Liver (tissue), 8 donors: ENCODE measurements at regions not wholly inside any gene's neighbourhood (a gene's known extent, or its start where the extent isn't known, plus 50 kb on each side); places are given as distances from the start of the nearest gene placed in this dataset.

Experiments
- DNase-seq: peaks from one replicate; pipeline ENCODE4 v3.0.0-alpha.2; 2017; ENCODE audit warnings: low spot score
- H3K27ac ChIP-seq, 2 donors: one replicate each; pipeline ENCODE4 v1.7.0; 2013; ENCODE audit warnings: inconsistent platforms in 2 of 2, low read length in 2 of 2, control low read depth in 1 of 2, low read depth in 1 of 2, mild to moderate bottlenecking in 1 of 2
- H3K27me3 ChIP-seq, 4 donors: one replicate each; pipeline versions ENCODE4 v1.6.1 to v1.7.0; 2013; ENCODE audit warnings: low read length in 3 of 4, inconsistent platforms in 1 of 4, mild to moderate bottlenecking in 1 of 4, moderate library complexity in 1 of 4; ENCODE audit not compliant: control insufficient read depth in 4 of 4, insufficient read depth in 4 of 4
- H3K36me3 ChIP-seq, 4 donors: one replicate each; pipeline versions ENCODE4 v1.6.1 to v1.7.0; 2013; ENCODE audit warnings: low read length in 3 of 4, mild to moderate bottlenecking in 3 of 4, low read depth in 1 of 4, moderate library complexity in 1 of 4; ENCODE audit not compliant: control insufficient read depth in 4 of 4, insufficient read depth in 3 of 4
- H3K4me1 ChIP-seq, 4 donors: one replicate each; pipeline versions ENCODE4 v1.6.1 to v1.7.0; 2013; ENCODE audit warnings: low read length in 3 of 4, mild to moderate bottlenecking in 3 of 4, moderate library complexity in 1 of 4; ENCODE audit not compliant: control insufficient read depth in 4 of 4, insufficient read depth in 4 of 4
- H3K4me3 ChIP-seq, 3 donors: one replicate each; pipeline versions ENCODE4 v1.6.1 to v1.7.0; 2013; ENCODE audit warnings: low read length in 3 of 3, control low read depth in 1 of 3, low read depth in 1 of 3, mild to moderate bottlenecking in 1 of 3
- H3K9ac ChIP-seq, 2 donors: one replicate each; pipeline ENCODE4 v1.7.0; 2013; ENCODE audit warnings: low read length in 2 of 2, mild to moderate bottlenecking in 2 of 2, moderate library complexity in 2 of 2, control low read depth in 1 of 2, low read depth in 1 of 2
- H3K9me3 ChIP-seq, 4 donors: one replicate each; pipeline versions ENCODE4 v1.6.1 to v1.7.0; 2013; ENCODE audit warnings: low read length in 3 of 4; ENCODE audit not compliant: control insufficient read depth in 4 of 4
- EGR1 ChIP-seq, 2 donors: IDR thresholded peaks; 2 replicates each; pipeline ENCODE4 v1.6.1; 2016 to 2018; ENCODE audit warnings: antibody characterized with exemption in 2 of 2, low read depth in 2 of 2
- FOXA2 ChIP-seq: IDR thresholded peaks from 2 replicates; pipeline ENCODE4 v1.6.1; 2016; ENCODE audit warnings: antibody characterized with exemption
- GABPA ChIP-seq, 2 donors: IDR thresholded peaks in 1 of 2; conservative IDR thresholded peaks in 1 of 2; 2 replicates each; pipeline ENCODE4 v1.6.1; 2016; ENCODE audit warnings: antibody characterized with exemption in 2 of 2, mild to moderate bottlenecking in 1 of 2, moderate library complexity in 1 of 2
- HNF4G ChIP-seq: IDR thresholded peaks from 2 replicates; pipeline ENCODE4 v1.6.1; 2016; ENCODE audit warnings: antibody characterized with exemption
- JUND ChIP-seq, 2 donors: IDR thresholded peaks; 2 replicates each; pipeline ENCODE4 v1.6.1; 2016; ENCODE audit warnings: antibody characterized with exemption in 2 of 2
- NR2F2 ChIP-seq: IDR thresholded peaks from 2 replicates; pipeline ENCODE4 v1.6.1; 2016; ENCODE audit warnings: antibody characterized with exemption
- RAD21 ChIP-seq, 2 donors: IDR thresholded peaks; 2 replicates each; pipeline ENCODE4 v1.6.1; 2016; ENCODE audit warnings: antibody characterized with exemption in 2 of 2, mild to moderate bottlenecking in 2 of 2
- RXRA ChIP-seq, 2 donors: IDR thresholded peaks; 2 replicates each; pipeline ENCODE4 v1.6.1; 2017 to 2018; ENCODE audit warnings: antibody characterized with exemption in 2 of 2, mild to moderate bottlenecking in 1 of 2
- TAF1 ChIP-seq: conservative IDR thresholded peaks from 2 replicates; pipeline ENCODE4 v1.6.1; 2016; ENCODE audit warnings: antibody characterized with exemption, mild to moderate bottlenecking
- YY1 ChIP-seq: IDR thresholded peaks from 2 replicates; pipeline ENCODE4 v1.6.1; 2016; ENCODE audit warnings: antibody characterized with exemption, mild to moderate bottlenecking
- WGBS: extraction: QIAGEN DNeasy Blood & Tissue Kit; methylation state at CpG from one replicate; pipeline ENCODE4 v1.1.7; 2013; 5-methylcytosine and 5-hydroxymethylcytosine counted together
- TF ChIP-seq, protein P1 (sequence below): IDR thresholded peaks from 2 replicates; pipeline ENCODE4 v1.6.1; 2016; ENCODE audit warnings: antibody characterized with exemption
- TF ChIP-seq, protein P2 (sequence below): IDR thresholded peaks from 2 replicates; pipeline ENCODE4 v1.6.1; 2016; ENCODE audit warnings: antibody characterized with exemption
- TF ChIP-seq, protein P3 (sequence below): IDR thresholded peaks from 2 replicates; pipeline ENCODE4 v1.6.1; 2016; ENCODE audit warnings: antibody characterized with exemption
- TF ChIP-seq, protein P4 (sequence below): fragments of 150-350 bp; IDR thresholded peaks from 2 replicates; pipeline ENCODE4 v1.5.1; 2017; ENCODE audit warnings: improper control_type of control experiment, low read depth, low read length; ENCODE audit not compliant: missing input control
- TF ChIP-seq, protein P5 (sequence below): IDR thresholded peaks from 2 replicates; pipeline ENCODE4 v1.6.1; 2016; ENCODE audit warnings: antibody characterized with exemption, mild to moderate bottlenecking
- donor health status: healthy.
- donor health status: healthy.
- donor health status: healthy.
- donor health status: healthy.
- donor health status: healthy.

DNA sequence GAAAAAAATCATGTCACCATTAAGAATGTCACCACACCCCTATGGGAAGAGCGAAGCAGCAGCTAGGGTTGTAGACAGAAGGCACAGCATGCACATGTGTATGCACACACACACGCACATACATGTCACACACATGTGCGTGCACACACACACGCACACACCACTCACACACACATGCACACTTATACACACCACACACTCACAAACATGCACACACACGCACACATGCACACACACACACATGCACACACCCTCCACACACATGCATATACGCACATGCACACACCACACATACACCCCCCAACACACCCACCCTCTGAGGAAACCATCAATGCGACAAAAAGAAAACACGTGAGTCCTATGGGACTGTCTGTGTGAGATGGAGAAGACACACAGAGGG, 205.4 kb downstream of the ENGASE start (continued):
- TF ChIP-seq, protein P1, sequence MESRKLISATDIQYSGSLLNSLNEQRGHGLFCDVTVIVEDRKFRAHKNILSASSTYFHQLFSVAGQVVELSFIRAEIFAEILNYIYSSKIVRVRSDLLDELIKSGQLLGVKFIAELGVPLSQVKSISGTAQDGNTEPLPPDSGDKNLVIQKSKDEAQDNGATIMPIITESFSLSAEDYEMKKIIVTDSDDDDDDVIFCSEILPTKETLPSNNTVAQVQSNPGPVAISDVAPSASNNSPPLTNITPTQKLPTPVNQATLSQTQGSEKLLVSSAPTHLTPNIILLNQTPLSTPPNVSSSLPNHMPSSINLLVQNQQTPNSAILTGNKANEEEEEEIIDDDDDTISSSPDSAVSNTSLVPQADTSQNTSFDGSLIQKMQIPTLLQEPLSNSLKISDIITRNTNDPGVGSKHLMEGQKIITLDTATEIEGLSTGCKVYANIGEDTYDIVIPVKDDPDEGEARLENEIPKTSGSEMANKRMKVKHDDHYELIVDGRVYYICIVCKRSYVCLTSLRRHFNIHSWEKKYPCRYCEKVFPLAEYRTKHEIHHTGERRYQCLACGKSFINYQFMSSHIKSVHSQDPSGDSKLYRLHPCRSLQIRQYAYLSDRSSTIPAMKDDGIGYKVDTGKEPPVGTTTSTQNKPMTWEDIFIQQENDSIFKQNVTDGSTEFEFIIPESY: no peak

DNA sequence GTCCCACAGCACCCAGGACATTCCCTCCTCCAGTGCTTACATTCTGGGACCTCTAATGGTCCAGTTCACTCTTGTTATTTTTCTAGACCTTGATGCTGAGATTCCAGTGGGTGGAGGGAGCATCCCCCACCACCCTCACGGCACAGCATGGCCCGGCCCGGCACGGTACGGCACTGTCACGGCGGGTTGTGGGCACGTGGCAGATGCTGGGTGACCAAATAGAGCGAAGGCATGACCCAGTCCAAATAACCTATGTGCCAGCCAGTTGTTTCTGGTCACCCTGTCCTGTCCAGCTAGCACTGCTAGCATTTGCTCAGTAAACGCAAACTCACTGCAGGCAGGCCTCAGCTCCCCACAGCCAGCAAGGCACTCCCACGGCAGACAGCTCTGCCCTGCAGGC, 204.7 kb downstream of the ENGASE start:
- Histone ChIP-seq H3K9ac (no peak overlapping the region), H3K4me3 (no peak overlapping the region), H3K4me1 (peaks cover 8 to 25% (median 15%) of the 10 kb centered on the region in 4 donors), H3K9me3 (no peaks in the 10 kb centered on the region), H3K27ac (no peak overlapping the region), H3K36me3 (no peaks in the 10 kb centered on the region), H3K27me3 (no peaks in the 10 kb centered on the region)
- TF ChIP-seq, protein P2, sequence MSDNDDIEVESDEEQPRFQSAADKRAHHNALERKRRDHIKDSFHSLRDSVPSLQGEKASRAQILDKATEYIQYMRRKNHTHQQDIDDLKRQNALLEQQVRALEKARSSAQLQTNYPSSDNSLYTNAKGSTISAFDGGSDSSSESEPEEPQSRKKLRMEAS: no peak
- TF ChIP-seq HNF4G (no peak), YY1 (no peak), NR2F2 (no peak), FOXA2 (no peak), EGR1 (IDR thresholded peaks at IDR 0.05; ENCODE audit: low read depth in 2 of 2) (no peak), GABPA (IDR thresholded peaks at IDR 0.05 in 1 of 2, conservative IDR thresholded peaks at IDR 0.05 in 1 of 2) (no peak), RXRA (IDR thresholded peaks at IDR 0.05) (no peak), RAD21 (IDR thresholded peaks at IDR 0.05) (no peak), JUND (IDR thresholded peaks at IDR 0.05) (no peak), TAF1 (no peak)
- TF ChIP-seq, protein P3, sequence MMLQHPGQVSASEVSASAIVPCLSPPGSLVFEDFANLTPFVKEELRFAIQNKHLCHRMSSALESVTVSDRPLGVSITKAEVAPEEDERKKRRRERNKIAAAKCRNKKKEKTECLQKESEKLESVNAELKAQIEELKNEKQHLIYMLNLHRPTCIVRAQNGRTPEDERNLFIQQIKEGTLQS: no peak
- TF ChIP-seq, protein P1: no peak
- TF ChIP-seq, protein P4, sequence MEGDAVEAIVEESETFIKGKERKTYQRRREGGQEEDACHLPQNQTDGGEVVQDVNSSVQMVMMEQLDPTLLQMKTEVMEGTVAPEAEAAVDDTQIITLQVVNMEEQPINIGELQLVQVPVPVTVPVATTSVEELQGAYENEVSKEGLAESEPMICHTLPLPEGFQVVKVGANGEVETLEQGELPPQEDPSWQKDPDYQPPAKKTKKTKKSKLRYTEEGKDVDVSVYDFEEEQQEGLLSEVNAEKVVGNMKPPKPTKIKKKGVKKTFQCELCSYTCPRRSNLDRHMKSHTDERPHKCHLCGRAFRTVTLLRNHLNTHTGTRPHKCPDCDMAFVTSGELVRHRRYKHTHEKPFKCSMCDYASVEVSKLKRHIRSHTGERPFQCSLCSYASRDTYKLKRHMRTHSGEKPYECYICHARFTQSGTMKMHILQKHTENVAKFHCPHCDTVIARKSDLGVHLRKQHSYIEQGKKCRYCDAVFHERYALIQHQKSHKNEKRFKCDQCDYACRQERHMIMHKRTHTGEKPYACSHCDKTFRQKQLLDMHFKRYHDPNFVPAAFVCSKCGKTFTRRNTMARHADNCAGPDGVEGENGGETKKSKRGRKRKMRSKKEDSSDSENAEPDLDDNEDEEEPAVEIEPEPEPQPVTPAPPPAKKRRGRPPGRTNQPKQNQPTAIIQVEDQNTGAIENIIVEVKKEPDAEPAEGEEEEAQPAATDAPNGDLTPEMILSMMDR: no peak
- TF ChIP-seq, protein P5, sequence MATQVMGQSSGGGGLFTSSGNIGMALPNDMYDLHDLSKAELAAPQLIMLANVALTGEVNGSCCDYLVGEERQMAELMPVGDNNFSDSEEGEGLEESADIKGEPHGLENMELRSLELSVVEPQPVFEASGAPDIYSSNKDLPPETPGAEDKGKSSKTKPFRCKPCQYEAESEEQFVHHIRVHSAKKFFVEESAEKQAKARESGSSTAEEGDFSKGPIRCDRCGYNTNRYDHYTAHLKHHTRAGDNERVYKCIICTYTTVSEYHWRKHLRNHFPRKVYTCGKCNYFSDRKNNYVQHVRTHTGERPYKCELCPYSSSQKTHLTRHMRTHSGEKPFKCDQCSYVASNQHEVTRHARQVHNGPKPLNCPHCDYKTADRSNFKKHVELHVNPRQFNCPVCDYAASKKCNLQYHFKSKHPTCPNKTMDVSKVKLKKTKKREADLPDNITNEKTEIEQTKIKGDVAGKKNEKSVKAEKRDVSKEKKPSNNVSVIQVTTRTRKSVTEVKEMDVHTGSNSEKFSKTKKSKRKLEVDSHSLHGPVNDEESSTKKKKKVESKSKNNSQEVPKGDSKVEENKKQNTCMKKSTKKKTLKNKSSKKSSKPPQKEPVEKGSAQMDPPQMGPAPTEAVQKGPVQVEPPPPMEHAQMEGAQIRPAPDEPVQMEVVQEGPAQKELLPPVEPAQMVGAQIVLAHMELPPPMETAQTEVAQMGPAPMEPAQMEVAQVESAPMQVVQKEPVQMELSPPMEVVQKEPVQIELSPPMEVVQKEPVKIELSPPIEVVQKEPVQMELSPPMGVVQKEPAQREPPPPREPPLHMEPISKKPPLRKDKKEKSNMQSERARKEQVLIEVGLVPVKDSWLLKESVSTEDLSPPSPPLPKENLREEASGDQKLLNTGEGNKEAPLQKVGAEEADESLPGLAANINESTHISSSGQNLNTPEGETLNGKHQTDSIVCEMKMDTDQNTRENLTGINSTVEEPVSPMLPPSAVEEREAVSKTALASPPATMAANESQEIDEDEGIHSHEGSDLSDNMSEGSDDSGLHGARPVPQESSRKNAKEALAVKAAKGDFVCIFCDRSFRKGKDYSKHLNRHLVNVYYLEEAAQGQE: no peak
- DNase-seq: no peak
- WGBS: 89% methylated on average over 11 of the region's 11 CpGs
